Cardiac fibroblast (primary cell): ENCODE measurements at regions not wholly inside any gene's neighbourhood (a gene's known extent, or its start where the extent isn't known, plus 50 kb on each side); places are given as distances from the start of the nearest gene placed in this dataset.

Experiments used
- DNase-seq, 2 donors: peaks; one replicate each; pipeline versions ENCODE4 v3.0.0 to v3.0.0-alpha.2; 2010; ENCODE audit warnings: low read depth in 2 of 2
- H3K4me3 ChIP-seq, 2 donors: replicated peaks in 1 of 2; 1 replicate in 1 of 2; 2 replicates in 1 of 2; pipeline ENCODE4 v1.5.1; 2011; ENCODE audit warnings: low read depth in 2 of 2, low read length in 2 of 2, mild to moderate bottlenecking in 2 of 2, moderate library complexity in 1 of 2
- TF ChIP-seq, protein P1 (sequence below): IDR thresholded peaks from one replicate; pipeline ENCODE4 v1.5.1; 2011; ENCODE audit warnings: low read depth, mild to moderate bottlenecking, low read length, inconsistent platforms

- H3K4me3 ChIP-seq: no peak overlapping the region
- TF ChIP-seq, protein P1, sequence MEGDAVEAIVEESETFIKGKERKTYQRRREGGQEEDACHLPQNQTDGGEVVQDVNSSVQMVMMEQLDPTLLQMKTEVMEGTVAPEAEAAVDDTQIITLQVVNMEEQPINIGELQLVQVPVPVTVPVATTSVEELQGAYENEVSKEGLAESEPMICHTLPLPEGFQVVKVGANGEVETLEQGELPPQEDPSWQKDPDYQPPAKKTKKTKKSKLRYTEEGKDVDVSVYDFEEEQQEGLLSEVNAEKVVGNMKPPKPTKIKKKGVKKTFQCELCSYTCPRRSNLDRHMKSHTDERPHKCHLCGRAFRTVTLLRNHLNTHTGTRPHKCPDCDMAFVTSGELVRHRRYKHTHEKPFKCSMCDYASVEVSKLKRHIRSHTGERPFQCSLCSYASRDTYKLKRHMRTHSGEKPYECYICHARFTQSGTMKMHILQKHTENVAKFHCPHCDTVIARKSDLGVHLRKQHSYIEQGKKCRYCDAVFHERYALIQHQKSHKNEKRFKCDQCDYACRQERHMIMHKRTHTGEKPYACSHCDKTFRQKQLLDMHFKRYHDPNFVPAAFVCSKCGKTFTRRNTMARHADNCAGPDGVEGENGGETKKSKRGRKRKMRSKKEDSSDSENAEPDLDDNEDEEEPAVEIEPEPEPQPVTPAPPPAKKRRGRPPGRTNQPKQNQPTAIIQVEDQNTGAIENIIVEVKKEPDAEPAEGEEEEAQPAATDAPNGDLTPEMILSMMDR: no peak
- DNase-seq: no peak
Observed at GRCh38 chr12:91836264-91836663, 309.4 kb downstream of the BTG1 start.

DNA sequence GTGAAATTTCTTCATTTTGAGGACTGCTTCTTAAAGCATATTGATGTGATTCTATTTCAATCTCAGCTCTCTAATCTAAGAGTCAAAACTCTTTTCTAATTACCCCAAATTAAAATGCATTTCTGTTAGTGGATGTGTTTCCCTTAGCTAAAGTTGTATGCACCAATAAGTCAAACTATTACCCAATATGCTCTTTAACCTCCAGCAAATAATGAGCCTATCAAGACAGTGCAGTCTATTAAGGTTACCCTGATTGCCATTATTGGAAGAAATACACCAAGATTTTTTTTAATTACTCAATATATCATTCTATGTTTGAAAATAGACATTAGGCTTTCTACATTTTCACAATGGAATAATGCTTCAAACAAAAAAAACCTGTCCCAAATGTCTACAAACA, 310.0 kb downstream of the BTG1 start:
- TF ChIP-seq, protein P1: no peak
- DNase-seq: no peak

DNA sequence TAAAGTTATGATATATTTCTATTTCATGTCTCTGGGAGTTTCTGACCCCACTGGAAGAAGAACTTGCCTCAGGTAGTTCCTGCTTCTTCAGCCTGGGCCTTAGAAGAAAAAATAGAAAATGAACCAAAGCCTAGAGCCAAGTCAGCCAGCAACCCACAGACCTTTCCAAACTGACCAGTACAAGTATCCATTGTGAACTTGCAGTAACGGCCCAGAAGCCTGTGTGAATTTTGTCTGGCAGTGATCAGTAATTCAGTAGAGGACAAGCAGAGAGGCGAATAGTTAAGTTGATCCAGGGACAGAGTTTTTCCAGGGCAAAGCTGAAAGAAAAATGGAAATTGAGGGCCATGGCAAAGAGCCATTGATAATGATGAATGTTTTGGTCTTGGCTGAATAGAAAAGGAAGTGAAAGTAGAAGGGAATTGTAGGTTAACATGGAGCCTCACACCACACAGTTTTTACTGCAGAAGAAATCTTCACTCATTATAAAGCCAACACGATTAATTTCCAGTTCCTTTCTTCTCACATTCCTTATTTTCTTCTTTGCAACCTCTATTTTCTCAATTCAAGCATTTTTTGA, 311.8 kb downstream of the BTG1 start:
- no peak for DNase-seq
- TF ChIP-seq, protein P1: no peak
- no peak overlapping the region for H3K4me3 ChIP-seq

More for the DNA sequence above, 310.0 kb downstream of the BTG1 start:
- H3K4me3 ChIP-seq: no peak overlapping the region

- no peak overlapping the region for H3K4me3 ChIP-seq
- no peak for DNase-seq
- TF ChIP-seq, protein P1: no peak
Observed at GRCh38 chr12:91825999-91826398, 319.6 kb downstream of the BTG1 start.

GRCh38 chr12:91824991-91825390, 320.7 kb downstream of the BTG1 start:
- no peak overlapping the region for H3K4me3 ChIP-seq
- TF ChIP-seq, protein P1: no peak
- DNase-seq: no peak

GRCh38 chr12:91819132-91819447, 326.6 kb downstream of the BTG1 start:
- peak in 1 of 2 donors; percentile 3 for DNase-seq
- TF ChIP-seq, protein P1: no peak

More at GRCh38 chr12:91819132-91819447, 326.6 kb downstream of the BTG1 start:
- no peak overlapping the region for H3K4me3 ChIP-seq
